Fibroblast of lung (primary cell): ENCODE measurements at regions not wholly inside any gene's neighbourhood (a gene's known extent, or its start where the extent isn't known, plus 50 kb on each side); places are given as distances from the start of the nearest gene placed in this dataset.

Experiments used
- CTCF ChIP-seq, 2 donors: IDR thresholded peaks in 1 of 2; conservative IDR thresholded peaks in 1 of 2; 1 replicate in 1 of 2; 2 replicates in 1 of 2; pipeline ENCODE4 v1.5.1; 2011 to 2012; ENCODE audit warnings: low read length in 2 of 2, control low read depth in 1 of 2, inconsistent platforms in 1 of 2, low read depth in 1 of 2, mild to moderate bottlenecking in 1 of 2
- EZH2 ChIP-seq: IDR thresholded peaks from 2 replicates; pipeline ENCODE4 v1.5.1; 2012; ENCODE audit warnings: low read length, control low read depth, mild to moderate bottlenecking; ENCODE audit errors: missing control alignments

- TF ChIP-seq CTCF (conservative IDR thresholded peaks at IDR 0.05 in 1 of 2, IDR thresholded peaks at IDR 0.05 in 1 of 2; ENCODE audit: low read depth in 1 of 2, low read length in 2 of 2) (no peak), EZH2 (no peak)
Observed at GRCh38 chr2:57621122-57621663, 425.4 kb upstream of the VRK2 start.
